DLD1 (cell line): ENCODE measurements at regions not wholly inside any gene's neighbourhood (a gene's known extent, or its start where the extent isn't known, plus 50 kb on each side); places are given as distances from the start of the nearest gene placed in this dataset.
"Not testable (repeated sequence)": the region's sequence is repeated elsewhere in the genome, so short reads cannot be mapped to it uniquely, and the experiment has no call there.

Experiments used
- in situ Hi-C: cut with HindIII; loops from 2 replicates; pipeline ENCODE4 v1.10.0; 2017; ENCODE audit warnings: low sequenced_read_pairs

DNA sequence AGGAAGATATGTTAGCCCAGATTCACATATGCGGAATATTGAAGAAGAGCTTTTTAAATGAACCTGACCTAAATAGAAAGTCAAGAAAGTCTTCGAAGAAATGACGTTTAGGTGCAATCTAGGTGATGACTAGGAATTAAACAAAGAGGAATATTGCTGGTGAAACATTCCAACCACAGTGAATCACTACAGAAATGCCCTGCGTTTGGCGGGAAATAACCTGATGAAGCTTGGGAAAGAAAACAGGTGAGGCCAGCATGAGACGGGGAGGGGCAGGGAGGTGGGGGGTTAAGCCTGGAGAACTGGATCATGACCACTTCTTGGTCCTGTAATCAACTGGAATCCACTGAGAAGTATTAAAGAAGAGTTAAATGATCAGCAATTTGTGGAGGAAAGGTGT lies 299.4 kb upstream of the VSTM2A start:
- in situ Hi-C loops, result no loop called here

- in situ Hi-C loops, result no loop called here
Measured at GRCh38 chr7:54245020-54245419, 297.2 kb upstream of the VSTM2A start.

- in situ Hi-C loops, result no loop called here
Measured at GRCh38 chr7:54249686-54250085, 292.5 kb upstream of the VSTM2A start.

GRCh38 chr7:54252256-54253035 lies 289.7 kb upstream of the VSTM2A start:
- in situ Hi-C loops, result no loop called here

DNA sequence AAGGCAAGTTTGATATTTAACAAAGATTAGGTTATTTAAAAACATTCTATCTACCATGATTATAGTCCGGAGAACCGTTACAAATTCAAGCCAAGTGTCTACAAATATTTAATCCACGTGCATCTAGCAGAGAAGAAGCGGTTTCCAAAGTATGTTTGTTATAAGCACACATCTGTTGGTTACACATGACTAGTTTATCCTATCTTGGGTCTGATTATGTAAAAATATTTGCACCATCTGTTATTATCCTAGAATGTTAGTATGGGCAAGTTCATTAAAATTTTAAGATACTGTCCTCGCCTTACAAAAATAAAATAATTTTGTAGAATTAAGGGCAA lies 289.2 kb upstream of the VSTM2A start:
- in situ Hi-C loops, result no loop called here

DNA sequence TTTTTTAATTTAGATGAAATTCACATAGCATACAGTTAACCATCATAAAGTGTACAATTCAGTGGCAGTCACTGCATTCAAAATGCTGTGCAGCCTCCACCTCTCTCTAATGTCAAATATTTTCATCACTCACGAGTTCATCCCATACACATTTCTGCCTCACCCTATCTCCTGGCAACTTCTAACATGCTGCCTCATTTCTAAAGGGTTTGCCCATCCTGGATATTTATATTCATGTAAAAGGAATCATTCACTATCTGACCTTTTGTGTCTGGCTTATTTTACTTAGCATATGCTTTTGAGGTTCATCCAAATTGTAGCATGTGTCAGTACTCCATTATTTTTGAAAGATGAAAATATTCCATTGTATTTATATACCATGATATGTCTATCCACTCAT lies 286.9 kb upstream of the VSTM2A start:
- in situ Hi-C loops, result no loop called here

- in situ Hi-C loops, result no loop called here
Measured at GRCh38 chr7:54259185-54259584, 283.0 kb upstream of the VSTM2A start.

DNA sequence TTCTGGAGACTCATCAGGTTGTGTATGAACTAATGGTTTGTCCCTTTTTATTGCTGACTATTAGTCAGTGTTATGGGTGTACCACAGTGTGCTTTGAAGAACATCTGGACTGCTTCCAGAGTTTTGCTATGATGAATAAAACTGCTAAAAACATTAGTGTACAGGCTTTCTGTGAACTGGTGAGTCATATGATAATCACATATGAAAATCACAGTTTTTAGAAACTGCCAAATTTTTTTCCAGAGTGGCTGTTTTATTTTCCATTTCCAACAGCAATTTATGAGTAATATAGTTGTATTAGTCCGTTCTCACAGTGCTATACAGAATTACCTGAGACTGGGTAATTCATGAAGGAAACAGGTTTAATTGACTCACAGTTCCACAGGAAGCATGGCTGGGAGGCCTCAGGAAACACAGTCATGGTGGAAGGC lies 281.2 kb upstream of the VSTM2A start:
- in situ Hi-C loops, result no loop called here

DNA sequence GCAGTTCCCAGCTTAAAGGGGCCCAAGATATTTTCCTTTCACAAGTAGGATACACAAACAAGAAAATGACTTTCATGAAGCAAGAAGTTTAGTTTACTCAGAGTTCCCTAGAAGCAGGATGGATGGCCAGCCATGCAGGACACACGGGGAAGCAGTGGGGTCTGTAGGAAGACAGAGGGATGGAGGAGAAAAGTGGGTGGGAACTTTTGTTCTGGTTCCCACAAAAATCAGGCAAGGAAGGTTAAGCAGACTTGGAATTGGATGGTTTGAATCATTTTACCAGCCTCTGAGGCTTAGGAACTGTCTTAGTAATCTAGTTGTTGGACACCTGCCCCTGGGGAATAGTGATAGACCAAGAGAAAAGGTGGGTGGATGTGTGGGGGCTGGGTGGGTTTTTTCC lies 263.3 kb upstream of the VSTM2A start:
- in situ Hi-C loops, result no loop called here

DNA sequence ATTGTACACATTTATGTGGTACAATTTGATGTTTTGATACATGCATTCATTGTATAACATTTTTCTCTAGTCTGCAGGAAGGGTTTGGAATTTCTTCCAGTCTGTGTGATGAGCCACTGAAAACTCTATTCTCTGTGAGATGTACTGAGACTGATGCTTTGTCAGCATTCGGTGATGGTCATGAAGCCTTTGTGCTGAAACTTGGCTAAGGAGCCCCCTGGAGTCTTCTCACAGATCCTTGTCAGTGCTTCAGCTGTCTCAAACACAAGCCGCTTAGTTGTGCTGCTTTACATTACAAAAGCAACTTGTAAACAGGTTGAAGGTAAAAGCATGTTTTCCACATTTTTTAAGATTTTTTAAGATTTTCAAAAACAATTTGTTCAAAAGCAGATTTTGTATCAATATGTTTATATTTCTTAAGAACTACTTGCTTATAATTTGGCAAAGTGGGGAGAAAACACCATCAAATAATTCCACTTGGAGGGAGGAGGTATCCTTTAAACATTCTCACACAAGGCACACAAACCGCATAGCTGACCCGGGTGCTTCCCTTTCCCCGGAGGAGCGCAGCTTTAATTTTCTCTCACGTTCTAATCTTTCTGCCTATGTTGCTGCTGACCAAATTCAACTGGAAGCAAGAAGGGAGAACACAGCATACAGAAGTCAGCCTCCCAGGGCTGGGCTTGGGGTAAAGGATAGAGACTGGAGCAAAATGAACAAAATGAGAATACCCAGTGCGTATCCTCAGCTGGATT lies 249.8 kb upstream of the VSTM2A start:
- in situ Hi-C loops, result no loop called here

- in situ Hi-C loops, result no loop called here
Measured at GRCh38 chr7:54299426-54299825, 242.7 kb upstream of the VSTM2A start.

GRCh38 chr7:54315955-54316354 lies 226.2 kb upstream of the VSTM2A start:
- in situ Hi-C loops, result not testable (repeated sequence)

DNA sequence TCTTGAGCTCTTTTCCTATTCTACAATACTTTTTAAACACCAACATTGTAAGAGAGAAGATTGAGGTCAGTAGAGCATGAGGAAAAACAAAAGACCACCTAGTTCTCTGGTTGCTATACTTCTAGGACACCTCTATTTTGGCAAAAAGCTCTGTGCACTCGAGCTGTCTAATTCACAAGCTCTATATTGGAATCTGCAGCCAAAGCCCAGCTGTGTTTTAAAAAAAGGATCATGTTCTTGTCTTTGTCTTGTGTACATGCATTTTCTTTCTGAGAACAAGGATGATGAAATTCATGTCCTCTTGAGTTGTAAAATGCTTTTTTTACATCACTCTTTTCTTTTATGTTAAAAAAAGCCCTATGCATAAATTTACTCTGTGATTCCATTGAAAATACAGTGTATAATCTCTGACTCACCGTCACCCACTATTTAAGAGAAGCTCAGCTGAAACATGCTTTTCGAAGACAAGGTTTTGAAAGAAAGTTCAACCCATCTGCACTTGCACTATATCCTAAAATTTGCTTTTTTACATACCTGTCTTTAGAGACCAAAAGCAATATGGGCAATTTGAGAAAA lies 215.5 kb upstream of the VSTM2A start:
- in situ Hi-C loops, result no loop called here

DNA sequence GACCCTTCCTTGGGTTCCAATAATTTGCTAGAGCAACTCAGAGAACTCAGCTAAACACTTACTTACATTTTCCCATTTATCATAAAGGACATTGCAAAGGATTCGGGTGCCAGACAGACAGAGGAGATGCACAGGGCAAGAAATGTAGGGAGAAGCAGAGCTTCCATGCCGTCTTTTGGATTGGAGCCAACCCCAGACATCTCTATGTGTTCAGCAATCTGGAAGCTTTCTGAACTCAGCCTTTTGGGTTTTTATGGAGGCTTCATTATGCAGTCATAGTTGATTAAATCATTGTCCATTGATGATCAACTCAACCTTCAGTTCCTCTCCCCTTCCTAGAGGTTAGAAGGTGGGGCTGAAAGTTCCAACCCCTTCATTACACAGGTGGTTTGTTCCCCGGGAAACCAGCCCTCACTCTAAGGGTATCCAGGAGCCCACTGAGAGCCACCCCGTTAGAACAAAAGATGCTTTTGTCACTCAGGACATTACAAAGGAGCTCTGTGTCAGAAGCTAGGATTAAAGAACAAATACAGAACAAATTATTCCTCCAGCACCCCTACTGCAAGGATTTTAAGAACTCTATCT lies 211.9 kb upstream of the VSTM2A start:
- in situ Hi-C loops, result no loop called here

- in situ Hi-C loops, result no loop called here
Measured at GRCh38 chr7:54331311-54331710, 210.9 kb upstream of the VSTM2A start.

- in situ Hi-C loops, result no loop called here
Measured at GRCh38 chr7:54332301-54332700, 209.9 kb upstream of the VSTM2A start.

DNA sequence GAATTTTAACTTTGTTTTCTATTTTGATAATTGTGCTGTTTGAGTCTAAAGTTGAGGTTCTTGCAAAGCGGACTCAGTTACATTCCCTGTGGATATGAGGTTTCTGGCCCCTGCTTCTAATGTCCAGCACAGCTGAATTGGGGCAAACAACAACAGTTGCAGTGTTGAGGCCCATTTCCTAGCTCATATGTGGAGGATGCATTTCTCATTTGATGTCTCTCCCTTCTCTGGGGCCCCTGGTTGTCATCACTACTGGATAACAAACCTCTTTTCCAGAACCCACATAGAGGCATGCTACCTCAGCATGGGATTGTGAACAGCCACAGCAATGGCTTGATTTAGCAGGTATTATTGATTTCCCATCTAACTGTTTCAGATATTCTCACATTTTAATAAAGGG lies 208.2 kb upstream of the VSTM2A start:
- in situ Hi-C loops, result no loop called here

GRCh38 chr7:54336800-54337199 lies 205.4 kb upstream of the VSTM2A start:
- in situ Hi-C loops, result no loop called here

DNA sequence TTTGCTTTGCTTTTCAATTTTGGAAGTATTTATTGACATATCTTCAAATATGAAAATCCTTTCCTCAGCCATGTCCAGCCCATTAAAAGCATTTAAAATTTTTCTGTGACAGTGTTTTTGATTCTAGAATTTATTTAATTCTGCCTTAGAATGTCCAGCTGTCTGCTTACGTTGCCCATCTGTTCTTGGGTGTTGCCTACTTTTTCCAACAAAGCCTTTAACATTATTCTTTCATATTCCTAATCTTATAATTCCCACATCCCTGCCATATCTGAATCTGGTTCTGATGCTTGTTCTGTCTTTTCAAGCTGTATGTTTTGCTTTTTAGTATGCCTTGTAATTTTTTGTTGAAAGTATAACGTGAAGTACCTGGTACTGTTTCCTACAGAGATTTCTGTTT lies 204.7 kb upstream of the VSTM2A start:
- in situ Hi-C loops, result no loop called here

DNA sequence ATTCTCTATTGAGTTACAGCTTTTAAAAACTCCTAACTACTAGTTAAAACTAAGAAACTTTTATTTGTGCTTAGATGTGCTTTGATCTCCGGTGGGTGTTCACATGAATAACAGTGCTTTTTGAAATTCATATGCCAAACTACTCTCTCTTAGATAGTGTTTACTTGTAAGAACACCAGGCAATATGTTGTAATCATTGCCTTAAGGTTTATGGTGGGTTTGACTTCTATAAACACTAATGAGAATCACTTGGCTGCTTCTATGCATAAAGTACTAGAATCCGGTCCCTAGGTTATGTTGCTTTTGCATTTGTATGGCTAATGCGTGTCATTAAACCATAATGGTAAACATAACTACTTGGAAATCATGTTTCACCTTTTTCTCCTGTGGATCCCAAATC lies 203.9 kb upstream of the VSTM2A start:
- in situ Hi-C loops, result no loop called here

DNA sequence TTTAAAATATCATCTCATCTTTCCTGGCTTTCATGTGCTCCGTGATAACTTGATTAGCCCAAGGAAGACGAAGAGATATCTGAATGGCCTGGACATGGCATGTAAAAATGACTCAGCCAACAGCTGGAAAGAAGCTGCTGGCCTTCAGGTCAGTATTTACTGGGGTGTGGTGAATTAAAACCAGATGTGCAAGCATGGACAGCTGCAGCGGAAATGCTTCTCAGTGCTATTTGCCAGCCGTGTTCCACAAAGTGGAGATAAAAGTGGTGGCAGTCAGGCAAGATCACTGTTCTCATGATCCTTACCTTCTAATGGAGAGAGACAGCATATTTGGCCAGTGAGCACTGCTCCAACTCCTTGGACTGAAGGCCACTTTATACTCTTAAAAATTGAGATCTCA lies 203.1 kb upstream of the VSTM2A start:
- in situ Hi-C loops, result no loop called here

- in situ Hi-C loops, result no loop called here
Measured at GRCh38 chr7:54342458-54342857, 199.7 kb upstream of the VSTM2A start.
